Stomach (tissue), 4 donors: ENCODE measurements at regions not wholly inside any gene's neighbourhood (a gene's known extent, or its start where the extent isn't known, plus 50 kb on each side); places are given as distances from the start of the nearest gene placed in this dataset.

Experiments used
- EP300 ChIP-seq: sonication (generic); formaldehyde crosslinking; IDR thresholded peaks from one replicate; pipeline ENCODE4 v1.6.1; 2017; ENCODE audit warnings: antibody characterized with exemption
- POLR2A ChIP-seq, 4 donors: fragments of 450-650 bp; IDR thresholded peaks; one replicate each; pipeline ENCODE4 v1.6.1; 2016; ENCODE audit warnings: antibody characterized with exemption in 4 of 4, control low read depth in 2 of 4, mild to moderate bottlenecking in 1 of 4, moderate library complexity in 1 of 4
- POLR2AphosphoS5 ChIP-seq, 3 donors: sonication (generic); formaldehyde crosslinking; IDR thresholded peaks; one replicate each; pipeline ENCODE4 v1.6.1; 2016; ENCODE audit warnings: antibody characterized with exemption in 3 of 3
- TF ChIP-seq, protein P1 (sequence below), 7 experiments: fragments of 450-650 bp in 4 of 7; fragments of 200-600 bp in 3 of 7; sonication (generic) in 3 of 7; IDR thresholded peaks; one replicate each; pipeline ENCODE4 v1.5.1; 2016 to 2019; ENCODE audit warnings: antibody characterized with exemption in 7 of 7, control low read depth in 2 of 7, mild to moderate bottlenecking in 1 of 7

DNA sequence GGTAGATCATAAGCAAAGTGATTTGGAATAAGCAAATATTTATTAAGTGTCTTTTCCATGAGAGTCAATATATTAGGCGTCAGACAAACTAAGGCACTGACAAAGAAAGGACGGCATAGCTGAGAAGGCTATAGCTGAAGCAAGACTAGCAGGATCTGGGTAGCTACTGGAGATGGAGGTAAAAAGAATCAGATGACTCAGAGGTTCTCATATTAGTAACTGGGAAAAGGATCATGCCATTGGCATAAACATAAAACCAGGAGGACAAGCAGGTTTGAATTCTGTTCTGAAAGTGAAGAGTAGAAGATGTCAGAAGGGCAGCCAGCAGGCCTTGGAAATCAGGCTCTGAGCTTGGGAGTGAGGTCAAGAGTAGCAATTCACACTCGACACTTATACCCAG is 531.9 kb downstream of the PTPRC start:
- TF ChIP-seq EP300 = no peak
- TF ChIP-seq, protein P1, sequence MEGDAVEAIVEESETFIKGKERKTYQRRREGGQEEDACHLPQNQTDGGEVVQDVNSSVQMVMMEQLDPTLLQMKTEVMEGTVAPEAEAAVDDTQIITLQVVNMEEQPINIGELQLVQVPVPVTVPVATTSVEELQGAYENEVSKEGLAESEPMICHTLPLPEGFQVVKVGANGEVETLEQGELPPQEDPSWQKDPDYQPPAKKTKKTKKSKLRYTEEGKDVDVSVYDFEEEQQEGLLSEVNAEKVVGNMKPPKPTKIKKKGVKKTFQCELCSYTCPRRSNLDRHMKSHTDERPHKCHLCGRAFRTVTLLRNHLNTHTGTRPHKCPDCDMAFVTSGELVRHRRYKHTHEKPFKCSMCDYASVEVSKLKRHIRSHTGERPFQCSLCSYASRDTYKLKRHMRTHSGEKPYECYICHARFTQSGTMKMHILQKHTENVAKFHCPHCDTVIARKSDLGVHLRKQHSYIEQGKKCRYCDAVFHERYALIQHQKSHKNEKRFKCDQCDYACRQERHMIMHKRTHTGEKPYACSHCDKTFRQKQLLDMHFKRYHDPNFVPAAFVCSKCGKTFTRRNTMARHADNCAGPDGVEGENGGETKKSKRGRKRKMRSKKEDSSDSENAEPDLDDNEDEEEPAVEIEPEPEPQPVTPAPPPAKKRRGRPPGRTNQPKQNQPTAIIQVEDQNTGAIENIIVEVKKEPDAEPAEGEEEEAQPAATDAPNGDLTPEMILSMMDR (IDR thresholded peaks at IDR 0.05) = no peak
- TF ChIP-seq POLR2A (IDR thresholded peaks at IDR 0.05) = no peak
- TF ChIP-seq POLR2AphosphoS5 (IDR thresholded peaks at IDR 0.05) = no peak
